GM23338 (cell line): ENCODE measurements at regions not wholly inside any gene's neighbourhood (a gene's known extent, or its start where the extent isn't known, plus 50 kb on each side); places are given as distances from the start of the nearest gene placed in this dataset.

Experiments
- CREB1 ChIP-seq: fragments of 250-450 bp; sonication (Bioruptor Pico); IDR thresholded peaks from 2 replicates; pipeline ENCODE4 v1.5.0; 2020; ENCODE audit warnings: low read depth, mild to moderate bottlenecking, moderate library complexity
- EZH2 ChIP-seq: fragments of 200-600 bp; sonication (generic); IDR thresholded peaks from one replicate; pipeline ENCODE4 v1.8.0; 2017; ENCODE audit warnings: antibody characterized with exemption, mild to moderate bottlenecking, low read depth; ENCODE audit not compliant: unreplicated experiment
- EZH2phosphoT487 ChIP-seq: fragments of 200-600 bp; sonication (generic); IDR thresholded peaks from one replicate; pipeline ENCODE4 v1.8.1; 2018; ENCODE audit warnings: antibody characterized with exemption; ENCODE audit not compliant: unreplicated experiment
- JUNB ChIP-seq: IDR thresholded peaks from one replicate; pipeline ENCODE4 v1.6.1; 2016; ENCODE audit warnings: antibody characterized with exemption; ENCODE audit not compliant: unreplicated experiment
- NANOG ChIP-seq: IDR thresholded peaks from 2 replicates; pipeline ENCODE4 v1.6.1; 2016; ENCODE audit warnings: antibody characterized with exemption, borderline replicate concordance
- POLR2AphosphoS5 ChIP-seq: IDR thresholded peaks from 2 replicates; pipeline ENCODE4 v1.6.1; 2016; ENCODE audit warnings: antibody characterized with exemption, low read depth
- STAT1 ChIP-seq: IDR thresholded peaks from one replicate; pipeline ENCODE4 v1.6.1; 2016; ENCODE audit warnings: antibody characterized with exemption; ENCODE audit not compliant: unreplicated experiment
- ZNF114 ChIP-seq: fragments of 250-450 bp; sonication (Bioruptor Pico); IDR thresholded peaks from 2 replicates; pipeline ENCODE4 v1.5.0; 2020; ENCODE audit warnings: mild to moderate bottlenecking, moderate library complexity
- ZNF331 ChIP-seq: fragments of 250-450 bp; sonication (Bioruptor Pico); IDR thresholded peaks from 2 replicates; pipeline ENCODE4 v1.5.0; 2020; ENCODE audit warnings: low read depth, mild to moderate bottlenecking, moderate library complexity
- TF ChIP-seq, protein P1 (sequence below), 2 experiments: fragments of 200-600 bp in 1 of 2; sonication (generic) in 1 of 2; conservative IDR thresholded peaks; 2 replicates each; pipeline versions ENCODE4 v1.5.1 to v1.6.1; 2016 to 2017; ENCODE audit warnings: antibody characterized with exemption in 2 of 2, low read depth in 2 of 2, mild to moderate bottlenecking in 2 of 2, moderate library complexity in 1 of 2
- TF ChIP-seq, protein P2 (sequence below): IDR thresholded peaks from one replicate; pipeline ENCODE4 v1.6.1; 2018; ENCODE audit warnings: antibody characterized with exemption; ENCODE audit not compliant: unreplicated experiment
- TF ChIP-seq, protein P3 (sequence below): IDR thresholded peaks from 2 replicates; pipeline ENCODE4 v1.6.1; 2016; ENCODE audit warnings: antibody characterized with exemption

DNA sequence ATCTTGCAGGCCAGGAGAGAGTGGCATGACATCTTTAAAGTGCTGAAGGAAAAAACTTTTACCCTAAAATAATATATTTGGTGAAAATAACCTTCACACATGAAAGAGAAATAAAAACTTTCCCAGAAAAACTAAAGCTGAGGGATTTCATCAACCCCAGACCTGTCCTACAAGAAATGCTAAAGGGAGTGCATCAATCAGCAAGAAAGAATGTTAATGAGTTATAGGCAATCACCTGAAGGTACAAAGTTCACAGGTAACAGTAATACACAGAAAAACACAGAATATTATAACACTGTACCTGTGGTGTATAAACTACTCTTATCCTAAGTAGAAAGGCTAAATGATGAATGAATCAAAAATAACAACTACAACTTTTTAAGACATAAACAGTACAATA, 249.2 kb upstream of the PKN2 start:
- TF ChIP-seq, protein P1, sequence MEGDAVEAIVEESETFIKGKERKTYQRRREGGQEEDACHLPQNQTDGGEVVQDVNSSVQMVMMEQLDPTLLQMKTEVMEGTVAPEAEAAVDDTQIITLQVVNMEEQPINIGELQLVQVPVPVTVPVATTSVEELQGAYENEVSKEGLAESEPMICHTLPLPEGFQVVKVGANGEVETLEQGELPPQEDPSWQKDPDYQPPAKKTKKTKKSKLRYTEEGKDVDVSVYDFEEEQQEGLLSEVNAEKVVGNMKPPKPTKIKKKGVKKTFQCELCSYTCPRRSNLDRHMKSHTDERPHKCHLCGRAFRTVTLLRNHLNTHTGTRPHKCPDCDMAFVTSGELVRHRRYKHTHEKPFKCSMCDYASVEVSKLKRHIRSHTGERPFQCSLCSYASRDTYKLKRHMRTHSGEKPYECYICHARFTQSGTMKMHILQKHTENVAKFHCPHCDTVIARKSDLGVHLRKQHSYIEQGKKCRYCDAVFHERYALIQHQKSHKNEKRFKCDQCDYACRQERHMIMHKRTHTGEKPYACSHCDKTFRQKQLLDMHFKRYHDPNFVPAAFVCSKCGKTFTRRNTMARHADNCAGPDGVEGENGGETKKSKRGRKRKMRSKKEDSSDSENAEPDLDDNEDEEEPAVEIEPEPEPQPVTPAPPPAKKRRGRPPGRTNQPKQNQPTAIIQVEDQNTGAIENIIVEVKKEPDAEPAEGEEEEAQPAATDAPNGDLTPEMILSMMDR (conservative IDR thresholded peaks at IDR 0.05; ENCODE audit: low read depth in 2 of 2) = no peak
- TF ChIP-seq, protein P2, sequence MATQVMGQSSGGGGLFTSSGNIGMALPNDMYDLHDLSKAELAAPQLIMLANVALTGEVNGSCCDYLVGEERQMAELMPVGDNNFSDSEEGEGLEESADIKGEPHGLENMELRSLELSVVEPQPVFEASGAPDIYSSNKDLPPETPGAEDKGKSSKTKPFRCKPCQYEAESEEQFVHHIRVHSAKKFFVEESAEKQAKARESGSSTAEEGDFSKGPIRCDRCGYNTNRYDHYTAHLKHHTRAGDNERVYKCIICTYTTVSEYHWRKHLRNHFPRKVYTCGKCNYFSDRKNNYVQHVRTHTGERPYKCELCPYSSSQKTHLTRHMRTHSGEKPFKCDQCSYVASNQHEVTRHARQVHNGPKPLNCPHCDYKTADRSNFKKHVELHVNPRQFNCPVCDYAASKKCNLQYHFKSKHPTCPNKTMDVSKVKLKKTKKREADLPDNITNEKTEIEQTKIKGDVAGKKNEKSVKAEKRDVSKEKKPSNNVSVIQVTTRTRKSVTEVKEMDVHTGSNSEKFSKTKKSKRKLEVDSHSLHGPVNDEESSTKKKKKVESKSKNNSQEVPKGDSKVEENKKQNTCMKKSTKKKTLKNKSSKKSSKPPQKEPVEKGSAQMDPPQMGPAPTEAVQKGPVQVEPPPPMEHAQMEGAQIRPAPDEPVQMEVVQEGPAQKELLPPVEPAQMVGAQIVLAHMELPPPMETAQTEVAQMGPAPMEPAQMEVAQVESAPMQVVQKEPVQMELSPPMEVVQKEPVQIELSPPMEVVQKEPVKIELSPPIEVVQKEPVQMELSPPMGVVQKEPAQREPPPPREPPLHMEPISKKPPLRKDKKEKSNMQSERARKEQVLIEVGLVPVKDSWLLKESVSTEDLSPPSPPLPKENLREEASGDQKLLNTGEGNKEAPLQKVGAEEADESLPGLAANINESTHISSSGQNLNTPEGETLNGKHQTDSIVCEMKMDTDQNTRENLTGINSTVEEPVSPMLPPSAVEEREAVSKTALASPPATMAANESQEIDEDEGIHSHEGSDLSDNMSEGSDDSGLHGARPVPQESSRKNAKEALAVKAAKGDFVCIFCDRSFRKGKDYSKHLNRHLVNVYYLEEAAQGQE = no peak
- TF ChIP-seq EZH2 = no peak
- TF ChIP-seq ZNF114 (CRISPR knock-in tag) = no peak
- TF ChIP-seq POLR2AphosphoS5 = no peak
- TF ChIP-seq, protein P3, sequence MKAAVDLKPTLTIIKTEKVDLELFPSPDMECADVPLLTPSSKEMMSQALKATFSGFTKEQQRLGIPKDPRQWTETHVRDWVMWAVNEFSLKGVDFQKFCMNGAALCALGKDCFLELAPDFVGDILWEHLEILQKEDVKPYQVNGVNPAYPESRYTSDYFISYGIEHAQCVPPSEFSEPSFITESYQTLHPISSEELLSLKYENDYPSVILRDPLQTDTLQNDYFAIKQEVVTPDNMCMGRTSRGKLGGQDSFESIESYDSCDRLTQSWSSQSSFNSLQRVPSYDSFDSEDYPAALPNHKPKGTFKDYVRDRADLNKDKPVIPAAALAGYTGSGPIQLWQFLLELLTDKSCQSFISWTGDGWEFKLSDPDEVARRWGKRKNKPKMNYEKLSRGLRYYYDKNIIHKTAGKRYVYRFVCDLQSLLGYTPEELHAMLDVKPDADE = no peak
- TF ChIP-seq CREB1 (CRISPR knock-in tag) = no peak
- TF ChIP-seq EZH2phosphoT487 = no peak
- no peak for TF ChIP-seq JUNB
- no peak for TF ChIP-seq STAT1
- TF ChIP-seq NANOG = no peak
- no peak for TF ChIP-seq ZNF331 (CRISPR knock-in tag)
